HG03108 (cell line): ENCODE measurements at regions not wholly inside any gene's neighbourhood (a gene's known extent, or its start where the extent isn't known, plus 50 kb on each side); places are given as distances from the start of the nearest gene placed in this dataset.

Experiments
- ATAC-seq: cut with Tn5 transposase; IDR thresholded peaks from one replicate; pipeline ENCODE4 v1.9.1; 2021; ENCODE audit warnings: moderate library complexity; ENCODE audit not compliant: unreplicated experiment

DNA sequence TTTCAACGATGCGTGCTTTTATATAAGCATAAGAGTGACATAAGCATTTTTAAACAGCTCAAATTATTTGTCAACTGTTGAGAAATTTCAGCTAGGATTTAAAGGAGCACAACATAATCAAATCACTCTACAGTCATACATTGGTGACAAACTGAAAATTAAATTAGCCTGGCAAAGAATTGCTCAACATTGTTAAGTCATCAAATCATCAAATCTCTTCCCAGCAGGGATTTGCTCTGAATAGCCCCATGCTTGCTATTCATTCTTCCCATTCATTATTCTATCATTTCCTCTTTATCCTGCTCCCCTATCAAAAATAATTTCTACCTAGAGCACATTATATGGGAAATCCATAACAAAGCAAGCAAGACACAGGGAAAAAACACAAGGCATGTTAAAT, 198.7 kb upstream of the LUZP2 start:
- ATAC-seq = no peak

DNA sequence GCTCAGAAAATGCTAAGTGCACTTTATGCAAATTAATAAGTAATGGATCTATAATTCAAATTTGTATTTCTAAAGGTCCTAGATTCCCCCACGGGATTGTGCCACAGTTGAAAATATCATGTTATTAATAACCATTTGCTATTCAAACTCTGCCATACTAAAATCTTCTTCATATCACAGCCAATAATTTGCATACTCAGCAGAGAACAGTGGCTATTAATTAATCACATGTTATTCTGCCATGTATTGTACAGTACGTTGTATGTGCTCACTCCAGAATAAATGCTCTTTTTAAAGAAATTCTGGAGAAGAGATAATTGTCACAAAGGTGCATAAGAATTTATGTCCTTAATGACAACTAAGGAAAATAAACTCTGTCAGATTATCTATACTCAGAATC, 184.9 kb upstream of the LUZP2 start:
- no peak for ATAC-seq

DNA sequence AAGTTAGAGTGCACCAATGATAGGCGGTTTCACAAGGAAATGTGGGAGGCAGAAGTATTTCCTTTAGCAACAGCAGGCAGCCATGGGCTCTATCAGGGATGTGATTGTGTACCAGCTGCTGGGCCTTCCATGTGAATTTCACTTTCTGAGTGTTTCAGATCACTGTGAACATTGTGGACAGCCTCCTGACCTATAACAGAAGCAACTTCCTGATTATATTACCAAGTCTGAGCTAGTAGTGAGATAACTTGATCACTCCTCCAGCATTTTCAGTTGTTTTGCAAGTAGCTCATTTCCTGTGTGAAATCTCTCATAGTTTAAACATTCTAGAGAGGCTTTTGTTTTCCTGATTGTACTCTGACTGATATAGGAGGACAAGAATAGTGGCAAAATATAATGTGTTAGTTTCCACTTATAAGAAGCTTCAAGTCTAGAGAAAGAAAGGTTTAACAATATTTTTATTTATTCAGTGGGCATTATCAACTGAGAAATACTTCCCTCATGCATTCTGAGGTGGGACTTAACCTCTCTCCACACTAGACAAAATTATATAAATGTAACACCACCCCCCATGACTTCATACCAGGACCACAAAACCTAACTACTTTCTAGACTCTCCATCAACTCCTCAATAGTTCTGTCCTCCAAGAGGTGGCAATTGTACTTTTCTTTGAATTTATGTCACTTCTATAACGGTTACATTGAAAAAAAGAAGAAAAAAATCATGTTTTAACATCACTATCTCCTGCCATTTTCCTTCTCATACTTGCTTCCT, 184.2 kb upstream of the LUZP2 start:
- no peak for ATAC-seq

DNA sequence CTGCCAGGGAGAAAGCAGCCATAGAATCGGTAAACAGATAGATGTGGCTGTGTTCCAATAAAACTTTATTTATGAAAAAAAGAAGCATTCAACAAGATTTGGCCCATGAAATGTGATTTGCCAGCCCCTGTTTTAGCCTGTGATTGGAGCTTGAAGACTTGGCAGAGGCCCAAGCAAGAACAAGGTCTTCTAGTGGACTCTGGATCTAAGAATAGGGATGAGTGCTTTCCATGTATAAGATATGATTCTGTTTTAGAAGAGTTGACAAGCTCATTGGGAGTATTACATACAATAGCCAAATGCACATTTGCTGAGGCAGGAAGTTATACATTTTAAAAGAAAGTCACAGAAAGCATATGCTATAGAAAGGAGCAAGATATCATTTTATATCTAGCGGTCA, 175.6 kb upstream of the LUZP2 start:
- ATAC-seq = no peak

DNA sequence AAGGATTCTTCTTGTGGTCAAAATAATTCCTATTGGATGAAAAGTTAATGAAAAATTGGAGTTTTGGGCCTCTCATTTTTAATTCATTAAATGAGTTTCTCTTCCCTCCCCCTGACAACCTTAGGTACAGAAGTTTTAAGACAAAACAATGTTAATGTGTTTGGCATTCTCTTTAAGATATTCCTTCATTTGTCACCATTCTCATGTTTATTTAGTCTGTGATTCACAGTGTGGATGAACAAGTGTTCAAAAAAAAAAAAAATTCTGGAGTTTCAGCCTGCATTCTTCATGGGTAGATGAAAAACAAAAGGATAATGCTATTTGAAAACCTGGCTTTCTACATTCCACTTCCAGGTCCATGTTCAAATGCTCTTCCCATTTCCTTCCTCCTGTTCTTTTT, 172.6 kb upstream of the LUZP2 start:
- no peak for ATAC-seq

DNA sequence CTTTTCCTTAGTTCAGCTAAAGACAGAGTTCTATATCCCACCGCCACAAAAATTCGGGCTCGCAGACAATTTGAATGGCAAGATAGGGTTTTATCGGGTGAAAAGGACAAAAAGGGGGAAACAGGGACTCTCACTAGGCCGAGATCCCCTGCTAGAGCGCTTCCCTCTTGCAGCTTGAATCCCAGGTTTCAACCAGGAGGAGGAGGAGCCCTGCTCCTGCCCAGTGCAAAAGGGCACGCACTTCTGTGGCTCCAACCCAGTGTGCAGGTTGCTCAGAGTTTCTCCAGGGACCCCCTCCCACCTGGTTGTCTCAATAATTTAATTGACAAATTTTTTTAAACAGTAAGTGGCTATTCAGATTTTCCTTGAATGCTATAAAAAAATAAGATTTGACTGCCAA, 152.6 kb upstream of the LUZP2 start:
- ATAC-seq = no peak

DNA sequence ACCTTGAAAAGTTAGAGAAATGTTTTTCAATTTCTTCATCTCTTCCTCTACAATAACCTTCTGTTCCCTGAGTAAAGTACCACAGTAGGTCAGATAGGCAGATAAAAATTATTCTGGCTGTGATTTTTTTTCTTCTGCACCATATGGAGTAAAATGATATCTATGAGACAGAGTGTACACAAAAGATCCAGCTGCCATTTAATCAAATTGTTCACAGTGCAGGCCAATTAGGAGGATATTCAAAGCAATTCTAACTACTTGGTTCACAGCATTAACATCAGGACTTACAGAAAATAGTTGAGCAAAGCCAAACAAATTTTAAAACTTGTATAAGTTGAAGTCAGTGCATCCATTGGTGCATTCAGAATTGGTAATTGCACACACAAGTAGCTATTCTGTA, 147.9 kb upstream of the LUZP2 start:
- no peak for ATAC-seq

DNA sequence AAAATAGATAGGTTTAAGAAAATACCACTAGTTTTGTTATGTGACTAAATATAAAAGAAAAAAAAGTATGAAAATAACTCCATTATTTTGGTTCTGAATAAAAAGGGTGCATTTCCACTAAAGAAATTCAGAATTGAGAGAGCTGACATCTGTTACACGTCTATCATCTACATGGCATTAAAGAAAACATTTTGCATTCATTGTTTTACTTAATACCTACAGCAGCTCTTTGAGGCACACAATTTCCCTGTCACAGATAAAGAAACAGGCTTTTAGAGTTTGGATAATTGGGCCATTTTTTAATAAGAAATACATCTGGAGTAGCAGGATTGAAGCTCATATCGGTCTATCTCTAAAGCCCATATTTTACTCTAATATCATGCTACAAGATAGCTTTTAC, 145.7 kb upstream of the LUZP2 start:
- ATAC-seq = no peak

DNA sequence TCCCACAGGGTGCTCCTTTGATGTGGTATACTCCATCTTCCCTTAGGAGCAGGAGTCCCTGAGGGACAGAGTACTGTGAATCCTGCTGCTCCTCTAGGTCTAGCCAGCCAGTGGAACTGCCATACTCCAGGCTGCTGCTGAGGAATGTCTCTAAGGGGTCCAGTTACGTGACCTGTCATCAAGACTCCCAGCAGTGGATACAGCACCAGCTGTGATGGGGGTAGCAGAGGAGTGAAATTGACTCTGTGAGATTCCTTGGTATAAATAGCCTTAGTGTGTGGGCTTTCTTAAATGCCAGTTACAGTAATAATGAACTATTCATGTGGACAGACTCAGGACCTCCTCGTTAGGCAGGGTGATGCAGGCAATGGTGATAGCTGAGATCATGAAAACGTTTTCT, 140.4 kb upstream of the LUZP2 start:
- ATAC-seq = no peak

DNA sequence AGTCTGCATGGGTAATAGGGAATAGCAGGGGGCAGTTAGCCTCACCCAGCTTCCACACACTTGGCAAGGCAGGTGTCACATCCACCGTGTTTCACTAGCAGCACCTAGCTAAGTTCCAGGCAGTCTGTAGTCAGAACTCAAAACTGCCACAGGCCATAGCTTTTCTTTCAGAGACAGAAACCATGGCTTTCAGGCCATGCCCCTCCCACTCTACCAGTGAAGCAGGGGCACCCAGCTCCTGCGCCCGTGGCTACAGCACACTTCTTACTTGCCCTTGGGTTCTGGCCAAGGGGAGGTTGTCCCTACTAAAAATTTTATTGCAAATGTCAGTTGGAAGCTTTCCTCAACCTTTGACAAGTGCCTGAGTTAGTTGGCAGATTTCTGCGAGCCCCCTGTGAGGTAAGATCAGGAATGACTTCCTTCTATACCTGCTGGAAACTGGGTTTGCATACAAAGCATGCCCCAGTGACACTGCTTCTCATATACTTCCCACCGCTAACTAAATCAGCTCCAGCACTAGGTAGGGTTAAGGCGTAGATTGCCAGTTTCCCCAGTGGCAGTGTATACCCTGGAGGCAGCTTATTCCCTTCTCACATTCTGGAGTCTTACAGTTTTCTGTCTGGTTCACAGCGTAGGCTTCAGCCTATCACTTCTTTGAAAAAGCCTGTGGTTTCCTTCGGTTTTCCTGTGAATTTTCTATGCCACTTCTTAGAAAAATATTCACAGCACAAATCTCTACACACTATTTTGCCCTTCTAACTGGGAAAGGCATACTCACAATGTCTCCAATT, 139.0 kb upstream of the LUZP2 start:
- ATAC-seq = no peak

DNA sequence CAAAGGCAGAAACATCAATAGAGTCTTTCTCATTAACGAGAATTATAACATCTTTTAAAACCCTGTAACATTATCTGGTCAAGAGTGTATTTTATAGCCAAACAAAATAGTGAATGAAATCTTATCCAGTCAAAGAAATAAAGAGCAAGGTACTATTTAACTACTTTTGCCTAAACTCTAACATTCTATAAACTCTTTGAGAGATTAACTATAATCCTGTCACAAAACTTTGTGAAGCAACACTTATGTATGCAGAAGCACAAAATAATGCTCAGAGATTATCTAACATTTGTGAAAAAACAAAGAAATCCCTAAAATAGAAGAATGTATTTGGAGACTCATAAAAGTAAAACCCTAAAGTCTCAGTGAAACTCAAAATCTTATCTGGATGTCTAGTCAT, 124.4 kb upstream of the LUZP2 start:
- ATAC-seq = no peak

DNA sequence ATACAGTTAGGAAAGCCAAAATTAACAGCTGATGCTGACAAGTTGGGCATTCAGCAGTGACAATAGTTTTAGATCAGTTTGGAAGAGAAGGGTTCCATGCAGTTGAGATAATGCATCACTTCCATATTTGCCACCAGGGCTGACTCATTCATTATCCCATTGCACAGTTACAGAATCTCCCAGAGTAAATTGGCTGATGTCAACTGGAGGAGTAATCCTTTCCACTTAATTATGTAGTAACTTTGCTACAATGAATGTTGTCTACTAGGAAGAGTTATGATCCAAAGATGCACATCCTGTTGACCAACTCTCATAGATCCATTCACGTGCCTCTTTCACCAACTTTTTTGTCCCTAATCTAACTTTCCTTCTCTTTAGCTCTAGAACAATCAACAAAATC, 123.3 kb upstream of the LUZP2 start:
- no peak for ATAC-seq

DNA sequence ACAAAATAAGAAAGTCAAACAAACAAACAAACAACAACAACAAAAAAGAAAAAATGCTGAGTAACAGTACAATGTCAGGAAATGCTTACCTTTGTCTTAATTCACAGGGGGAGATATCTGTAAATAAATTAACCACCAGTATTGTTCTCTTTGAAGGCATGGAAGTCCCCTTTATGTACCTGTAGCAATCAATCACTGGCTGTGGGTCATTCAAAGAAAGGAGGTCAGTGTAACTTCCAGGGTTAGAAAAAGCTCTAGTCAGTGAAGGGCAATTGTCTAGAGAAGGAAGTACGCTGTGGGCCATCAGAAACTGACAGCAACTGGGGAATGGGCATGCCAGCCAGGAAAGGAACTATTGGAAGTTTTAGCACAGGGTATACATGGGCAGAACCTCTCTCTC, 121.5 kb upstream of the LUZP2 start:
- no peak for ATAC-seq

DNA sequence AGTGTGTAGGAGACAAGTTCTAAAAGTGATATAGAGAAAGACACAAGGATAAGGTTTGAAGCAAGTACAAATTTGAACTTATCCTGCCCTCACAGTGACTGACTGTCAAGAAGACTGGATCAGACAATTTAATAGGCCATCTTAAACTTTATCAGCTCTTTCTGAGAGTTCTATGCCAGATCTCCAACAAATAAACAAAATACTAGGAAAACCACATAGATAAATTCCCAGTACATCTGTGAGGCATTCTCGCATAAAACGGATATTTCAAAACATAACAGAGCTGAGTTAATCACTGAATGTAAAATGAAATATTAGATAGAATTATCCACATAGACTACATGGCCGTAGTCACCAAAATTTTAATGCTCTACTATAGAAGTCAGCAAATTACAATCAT, 120.9 kb upstream of the LUZP2 start:
- no peak for ATAC-seq

DNA sequence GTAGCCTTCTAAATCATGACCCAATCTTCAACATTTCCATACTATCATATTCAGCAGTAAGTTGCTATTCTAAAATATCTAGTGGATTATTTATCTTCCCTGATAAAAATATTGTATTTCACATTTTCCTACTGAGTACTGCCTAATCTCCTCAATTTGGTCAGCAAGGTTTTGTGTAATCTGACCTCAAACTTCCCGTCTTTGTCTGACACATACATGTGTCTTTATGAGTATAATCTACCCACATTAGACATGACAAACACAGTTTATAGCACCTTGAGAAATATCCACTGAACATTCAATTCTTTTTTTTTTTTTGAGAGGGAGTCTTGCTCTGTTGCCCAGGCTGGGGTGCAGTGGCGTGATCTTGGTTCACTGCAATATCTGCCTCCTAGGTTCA, 113.7 kb upstream of the LUZP2 start:
- ATAC-seq = no peak

DNA sequence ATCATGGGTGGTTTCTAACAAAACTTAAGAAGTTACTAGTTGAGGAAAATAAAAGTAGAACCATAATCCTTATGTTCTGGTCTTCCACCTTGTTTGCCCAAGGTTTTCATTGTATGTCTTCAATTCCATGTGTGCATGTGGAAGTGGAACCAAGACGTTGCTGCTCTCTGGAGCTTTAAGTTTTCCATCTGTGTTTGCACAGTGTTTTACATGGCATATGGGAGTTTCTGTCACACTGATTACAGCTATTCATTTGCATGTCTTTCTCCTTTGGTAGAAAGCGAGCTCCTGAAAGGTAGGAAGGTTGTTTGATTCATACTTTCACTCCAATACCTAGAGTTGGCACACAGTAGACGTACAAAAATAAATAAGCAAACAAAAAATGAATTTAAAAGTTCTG, 112.6 kb upstream of the LUZP2 start:
- no peak for ATAC-seq

DNA sequence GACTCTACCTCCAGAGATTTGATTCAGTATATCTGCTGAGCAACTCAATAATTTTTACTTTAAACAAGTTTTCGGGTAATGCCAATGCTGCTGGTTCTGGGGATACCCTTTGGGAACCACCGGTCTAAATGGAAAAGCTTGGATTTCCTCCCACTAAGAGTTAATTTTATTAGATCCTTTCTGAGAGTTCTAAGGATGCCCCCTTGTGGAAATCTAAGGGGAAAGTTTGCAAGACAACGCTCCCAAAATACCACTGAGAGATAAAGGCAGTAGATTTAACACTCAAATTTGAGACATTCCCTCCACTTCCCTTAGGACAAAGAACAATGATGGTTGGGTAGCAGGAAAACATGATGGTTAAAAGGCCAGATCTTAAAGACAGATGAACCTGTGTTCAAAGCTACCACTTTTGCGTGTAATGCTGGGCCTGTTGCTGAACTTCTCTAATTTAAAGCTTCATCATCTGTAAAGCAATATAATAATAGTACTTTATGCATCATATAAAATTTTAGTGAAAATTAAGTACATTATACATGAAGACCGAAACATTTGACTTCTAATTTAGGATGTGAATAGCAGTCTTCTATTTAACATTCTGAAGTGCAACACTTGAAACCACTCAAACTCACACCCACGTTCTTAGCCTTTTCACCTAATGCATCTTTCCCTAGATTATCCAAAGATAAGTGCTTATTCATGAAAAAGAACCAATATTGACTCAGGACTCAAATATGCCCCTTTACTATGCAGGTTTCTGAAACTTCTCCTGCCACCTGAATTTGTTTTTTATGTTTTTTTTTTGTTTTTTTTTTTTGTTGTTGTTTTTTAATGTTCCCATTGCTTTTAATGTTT, 110.1 kb upstream of the LUZP2 start:
- no peak for ATAC-seq

DNA sequence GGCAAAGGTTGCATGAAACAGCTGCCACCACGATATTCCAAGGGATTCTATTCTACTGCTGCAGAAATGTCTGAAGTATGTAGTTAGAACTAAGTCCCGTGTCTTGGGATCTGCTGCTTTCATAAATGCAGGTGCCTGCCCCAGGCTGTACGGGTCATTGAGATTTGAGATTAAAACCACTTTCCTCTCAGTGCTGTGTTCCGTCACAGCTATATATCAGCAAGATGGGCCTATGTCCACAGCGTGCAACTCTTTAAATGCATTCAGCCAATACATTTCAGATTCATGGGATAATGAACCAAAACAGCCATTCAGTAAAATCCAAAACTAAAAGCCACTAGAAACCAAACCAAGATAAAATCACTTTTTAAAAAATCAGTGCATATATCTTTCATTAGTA, 107.3 kb upstream of the LUZP2 start:
- ATAC-seq = no peak

DNA sequence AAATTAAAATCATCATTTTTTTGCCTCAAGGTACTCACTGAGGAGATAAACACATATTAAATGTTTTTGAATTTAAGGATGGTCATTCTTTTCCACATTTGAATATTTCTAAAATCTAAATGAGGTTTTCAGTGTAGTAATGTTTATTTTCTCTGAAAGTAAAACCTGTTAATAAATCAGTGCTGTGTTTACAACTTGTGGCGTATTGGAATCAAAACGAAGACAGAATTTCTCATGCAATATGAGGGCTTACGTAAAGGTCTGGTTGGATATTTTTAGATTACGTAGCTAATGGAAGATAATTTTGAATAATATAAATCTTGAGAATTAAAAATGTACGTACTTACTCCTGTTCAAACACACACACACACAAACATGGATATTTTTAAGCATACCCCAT, 106.8 kb upstream of the LUZP2 start:
- ATAC-seq = no peak

DNA sequence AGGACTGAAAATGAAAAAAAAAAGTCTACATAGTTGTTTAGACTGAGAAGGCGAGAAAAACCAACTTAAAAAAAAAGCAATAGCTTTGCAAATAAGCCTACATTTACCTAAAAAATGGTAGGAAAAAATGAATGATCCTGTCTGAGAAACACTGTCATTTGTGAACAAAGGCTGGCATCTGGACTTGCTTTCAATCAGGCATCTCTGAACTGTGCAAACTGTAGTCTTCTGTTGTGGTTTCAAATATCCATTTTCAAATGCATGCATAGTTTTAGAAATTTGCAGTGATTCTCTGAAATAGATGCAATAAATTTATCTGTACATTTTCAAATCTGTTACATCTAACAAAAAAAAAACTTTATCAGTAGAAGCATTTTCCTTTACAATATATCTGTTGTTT, 106.1 kb upstream of the LUZP2 start:
- no peak for ATAC-seq

DNA sequence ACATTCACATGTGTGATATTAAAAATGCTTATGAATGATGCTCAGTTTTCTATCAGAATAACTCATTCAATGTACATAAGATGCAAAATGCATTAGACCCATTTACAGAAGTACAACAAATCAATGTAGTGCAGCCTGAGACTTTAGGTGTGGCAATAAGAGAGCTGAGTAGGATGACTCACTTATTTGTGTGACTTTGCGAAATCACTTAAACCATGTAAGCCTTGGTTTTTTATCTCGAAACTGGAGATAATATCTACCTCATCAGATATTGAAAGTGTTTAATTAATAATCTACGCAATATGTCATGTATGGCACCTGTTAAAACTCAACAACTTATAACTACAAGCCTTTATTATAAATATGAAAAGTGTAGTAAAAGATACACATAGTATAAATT, 105.7 kb upstream of the LUZP2 start:
- ATAC-seq = no peak
